ENCODE measurements at regions not wholly inside any gene's neighbourhood (a gene's known extent, or its start where the extent isn't known, plus 50 kb on each side); places are given as distances from the start of the nearest gene placed in this dataset.

DNA sequence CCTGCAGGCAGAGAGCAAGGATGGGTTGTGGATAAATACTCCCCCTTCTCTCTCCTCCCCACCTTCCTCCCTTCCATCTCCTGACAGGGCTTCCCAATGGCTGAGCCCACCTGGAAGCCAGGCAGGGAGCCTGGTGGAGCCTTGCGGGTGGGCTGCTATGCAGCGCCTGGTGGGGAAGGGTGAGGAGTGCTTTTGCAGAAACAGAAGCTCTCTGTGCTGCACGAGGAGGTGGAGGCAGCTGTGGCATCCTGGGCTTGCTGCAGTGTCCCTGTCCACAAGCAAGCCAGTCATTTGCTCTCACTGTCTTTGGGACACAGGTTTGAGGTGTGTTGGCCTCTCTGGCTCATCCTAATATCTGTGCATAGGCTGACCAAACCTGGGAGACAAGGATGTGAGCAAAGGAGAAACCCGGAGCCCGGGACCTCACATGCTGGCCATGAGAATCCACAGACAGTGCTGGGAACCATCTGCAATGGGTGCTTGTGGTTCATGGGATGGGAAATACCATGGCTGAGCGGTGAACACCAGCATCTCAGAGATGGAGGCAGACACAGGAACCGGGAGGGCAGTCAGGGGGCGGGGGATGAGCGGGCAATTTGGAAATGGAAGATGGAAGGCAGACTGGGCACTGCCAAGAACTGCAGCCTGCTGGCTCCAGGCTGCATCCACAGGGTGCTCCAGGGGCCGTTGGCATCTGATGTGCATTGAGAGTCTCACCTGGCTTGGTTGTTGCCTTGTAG, 364.2 kb downstream of the GLRX3 start:
- Histone ChIP-seq H3K27me3 (ENCODE audit: control insufficient read depth, extremely low read depth, insufficient read depth, low read length) (no peaks in the 10 kb centered on the region), H3K9ac (ENCODE audit: control insufficient read depth, extremely low read depth, insufficient read depth, low read length) (no peak overlapping the region), H2AFZ (ENCODE audit: control insufficient read depth, low read length) (no peak overlapping the region), H3K4me2 (ENCODE audit: control insufficient read depth, extremely low read depth, insufficient read depth, low read depth, low read length) (no peak overlapping the region), H3K27ac (ENCODE audit: control insufficient read depth, insufficient read depth, low read length) (no peak overlapping the region), H3K36me3 (ENCODE audit: control insufficient read depth in 2 of 2, extremely low read depth in 1 of 2, insufficient read depth in 2 of 2, low read length in 2 of 2) (no peaks in the 10 kb centered on the region), H4K20me1 (ENCODE audit: control insufficient read depth, extremely low read depth, insufficient read depth, low read length) (no peaks in the 10 kb centered on the region), H3K4me3 (ENCODE audit: control insufficient read depth in 2 of 3, extremely low read depth in 1 of 3, insufficient read depth in 2 of 3, low read depth in 1 of 3, low read length in 3 of 3) (no peak overlapping the region), H3K4me1 (ENCODE audit: control insufficient read depth, extremely low read depth, insufficient read depth, low read length) (no peaks in the 10 kb centered on the region), H3K9me1 (ENCODE audit: control insufficient read depth, extremely low read depth, insufficient read depth, low read length) (no peaks in the 10 kb centered on the region), H3K79me2 (ENCODE audit: control insufficient read depth, insufficient read depth, low read length) (no peaks in the 10 kb centered on the region), H3K9me3 (ENCODE audit: control insufficient read depth, low read depth, low read length) (peaks cover 16% of the 10 kb centered on the region)
- no peak for DNase-seq (ENCODE audit: low read depth, low spot score)
- FAIRE-seq: no peak
- dilution Hi-C loops (cut with MboI; ENCODE audit: extremely low pct_ligation_motif_present, low sequenced_read_pairs): no loop called here
- no peak for TF ChIP-seq EZH2 (IDR thresholded peaks at IDR 0.05; ENCODE audit: low read length)
- TF ChIP-seq, protein P1, sequence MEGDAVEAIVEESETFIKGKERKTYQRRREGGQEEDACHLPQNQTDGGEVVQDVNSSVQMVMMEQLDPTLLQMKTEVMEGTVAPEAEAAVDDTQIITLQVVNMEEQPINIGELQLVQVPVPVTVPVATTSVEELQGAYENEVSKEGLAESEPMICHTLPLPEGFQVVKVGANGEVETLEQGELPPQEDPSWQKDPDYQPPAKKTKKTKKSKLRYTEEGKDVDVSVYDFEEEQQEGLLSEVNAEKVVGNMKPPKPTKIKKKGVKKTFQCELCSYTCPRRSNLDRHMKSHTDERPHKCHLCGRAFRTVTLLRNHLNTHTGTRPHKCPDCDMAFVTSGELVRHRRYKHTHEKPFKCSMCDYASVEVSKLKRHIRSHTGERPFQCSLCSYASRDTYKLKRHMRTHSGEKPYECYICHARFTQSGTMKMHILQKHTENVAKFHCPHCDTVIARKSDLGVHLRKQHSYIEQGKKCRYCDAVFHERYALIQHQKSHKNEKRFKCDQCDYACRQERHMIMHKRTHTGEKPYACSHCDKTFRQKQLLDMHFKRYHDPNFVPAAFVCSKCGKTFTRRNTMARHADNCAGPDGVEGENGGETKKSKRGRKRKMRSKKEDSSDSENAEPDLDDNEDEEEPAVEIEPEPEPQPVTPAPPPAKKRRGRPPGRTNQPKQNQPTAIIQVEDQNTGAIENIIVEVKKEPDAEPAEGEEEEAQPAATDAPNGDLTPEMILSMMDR (optimal IDR thresholded peaks at IDR 0.05 in 1 of 3, IDR thresholded peaks at IDR 0.05 in 1 of 3, conservative IDR thresholded peaks at IDR 0.05 in 1 of 3; ENCODE audit: extremely low read depth in 1 of 3, insufficient read depth in 2 of 3, low read length in 3 of 3): no peak

DNA sequence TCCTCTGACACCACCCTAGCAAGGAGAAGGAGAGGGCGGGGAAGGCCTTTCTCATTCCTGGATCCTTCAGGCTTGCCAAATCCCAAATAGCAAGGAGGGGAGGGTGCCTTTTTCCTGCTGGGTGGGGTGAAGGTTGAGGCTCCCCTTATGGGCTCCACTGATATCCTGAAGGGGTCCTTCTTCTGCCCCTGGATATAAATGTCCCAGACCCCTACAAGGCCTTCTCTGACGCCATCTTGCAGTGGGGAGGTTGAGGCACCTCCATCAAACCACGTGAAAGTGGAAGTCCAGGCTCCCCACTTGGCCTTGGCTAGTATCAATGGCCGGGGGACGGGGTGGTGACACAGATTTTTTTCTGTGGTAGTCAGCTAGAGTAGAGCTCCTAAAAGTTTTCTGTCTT, 371.3 kb downstream of the GLRX3 start:
- no peaks in the 10 kb centered on the region for H3K27me3 ChIP-seq (ENCODE audit: control insufficient read depth, extremely low read depth, insufficient read depth, low read length)
- FAIRE-seq (no peak), DNase-seq (ENCODE audit: low read depth, low spot score) (no peak)
- no peaks in the 10 kb centered on the region for H4K20me1 ChIP-seq (ENCODE audit: control insufficient read depth, extremely low read depth, insufficient read depth, low read length)
- no peaks in the 10 kb centered on the region for H3K9me1 ChIP-seq (ENCODE audit: control insufficient read depth, extremely low read depth, insufficient read depth, low read length)
- H3K4me1 ChIP-seq (ENCODE audit: control insufficient read depth, extremely low read depth, insufficient read depth, low read length): no peaks in the 10 kb centered on the region
- H3K9ac ChIP-seq (ENCODE audit: control insufficient read depth, extremely low read depth, insufficient read depth, low read length): no peak overlapping the region
- dilution Hi-C loops (cut with MboI; ENCODE audit: extremely low pct_ligation_motif_present, low sequenced_read_pairs): no loop called here
- H3K79me2 ChIP-seq (ENCODE audit: control insufficient read depth, insufficient read depth, low read length): no peaks in the 10 kb centered on the region
- no peak overlapping the region for H3K4me2 ChIP-seq (ENCODE audit: control insufficient read depth, extremely low read depth, insufficient read depth, low read depth, low read length)
- no peak overlapping the region for H2AFZ ChIP-seq (ENCODE audit: control insufficient read depth, low read length)
- H3K27ac ChIP-seq (ENCODE audit: control insufficient read depth, insufficient read depth, low read length): no peak overlapping the region
- no peak overlapping the region for H3K4me3 ChIP-seq (ENCODE audit: control insufficient read depth in 2 of 3, extremely low read depth in 1 of 3, insufficient read depth in 2 of 3, low read depth in 1 of 3, low read length in 3 of 3)
- H3K9me3 ChIP-seq (ENCODE audit: control insufficient read depth, low read depth, low read length): peaks cover 6% of the 10 kb centered on the region
- H3K36me3 ChIP-seq (ENCODE audit: control insufficient read depth in 2 of 2, extremely low read depth in 1 of 2, insufficient read depth in 2 of 2, low read length in 2 of 2): no peaks in the 10 kb centered on the region
- TF ChIP-seq, protein P1 (optimal IDR thresholded peaks at IDR 0.05 in 1 of 3, IDR thresholded peaks at IDR 0.05 in 1 of 3, conservative IDR thresholded peaks at IDR 0.05 in 1 of 3; ENCODE audit: extremely low read depth in 1 of 3, insufficient read depth in 2 of 3, low read length in 3 of 3): no peak
